Erythroblast (primary cell): ENCODE measurements at regions not wholly inside any gene's neighbourhood (a gene's known extent, or its start where the extent isn't known, plus 50 kb on each side); places are given as distances from the start of the nearest gene placed in this dataset.

Source experiments
- GATA1 ChIP-seq: IDR thresholded peaks from 2 replicates; pipeline ENCODE4 v1.6.1; 2011; ENCODE audit warnings: low read depth, mild to moderate bottlenecking, control low read depth, low read length, moderate library complexity
- POLR2A ChIP-seq: IDR thresholded peaks from 2 replicates; pipeline ENCODE4 v1.6.1; 2011; ENCODE audit warnings: mild to moderate bottlenecking, low read length

DNA sequence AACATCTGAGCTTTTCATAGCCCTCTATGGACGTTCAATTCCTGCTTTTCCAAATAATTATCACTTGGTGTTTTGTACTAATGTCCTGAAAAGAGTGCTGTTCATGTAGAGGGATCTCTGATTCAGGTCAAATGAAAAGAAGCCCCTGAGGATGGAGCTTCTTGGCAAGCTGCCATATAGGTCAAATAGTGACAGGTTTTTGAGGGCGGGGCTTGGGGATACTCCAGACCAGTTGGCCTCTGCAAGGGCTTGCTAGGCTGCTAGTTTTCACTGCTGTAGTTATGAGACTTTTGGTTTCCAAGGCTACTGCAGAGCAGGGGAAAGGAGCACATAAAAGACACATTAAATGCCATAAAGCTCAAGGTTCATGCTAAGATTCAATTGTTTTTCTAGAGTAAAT, 257.2 kb upstream of the CACNA2D1 start:
- no peak for TF ChIP-seq POLR2A
- TF ChIP-seq GATA1 = no peak
